Epidermal melanocyte (primary cell): ENCODE measurements at regions not wholly inside any gene's neighbourhood (a gene's known extent, or its start where the extent isn't known, plus 50 kb on each side); places are given as distances from the start of the nearest gene placed in this dataset.
"Not testable (repeated sequence)": the region's sequence is repeated elsewhere in the genome, so short reads cannot be mapped to it uniquely, and the experiment has no call there.

Source experiments
- DNase-seq: peaks from one replicate; pipeline ENCODE4 v3.0.0; 2011; ENCODE audit warnings: low spot score; ENCODE audit not compliant: insufficient read length

- not testable (repeated sequence) for DNase-seq
Observed at GRCh38 chr4:86413426-86413825, 53.6 kb upstream of the MAPK10 start.

DNA sequence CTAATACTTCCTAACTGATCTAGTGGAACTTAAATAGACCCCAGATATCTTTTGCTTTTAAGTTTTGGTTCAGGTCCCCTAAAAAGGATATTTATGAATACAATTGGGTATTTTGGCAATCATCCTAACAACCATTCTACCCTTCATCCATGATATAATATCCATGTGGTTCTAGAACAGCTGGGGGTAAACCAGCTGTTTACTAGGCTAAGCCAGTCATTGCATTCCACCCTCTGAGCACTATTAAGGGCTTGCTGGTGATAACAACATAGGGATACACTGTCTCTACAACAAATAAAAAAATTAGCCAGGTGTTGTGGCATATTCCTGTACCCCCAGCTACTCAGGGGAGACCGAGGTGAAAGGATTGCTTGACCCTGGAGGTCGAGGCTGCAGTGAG lies 54.8 kb upstream of the MAPK10 start:
- no peak for DNase-seq

GRCh38 chr4:86416081-86416480 lies 56.2 kb upstream of the MAPK10 start:
- no peak for DNase-seq

GRCh38 chr4:86421461-86421860 lies 61.6 kb upstream of the MAPK10 start:
- no peak for DNase-seq

- no peak for DNase-seq
Observed at GRCh38 chr4:86431543-86432116, 71.8 kb upstream of the MAPK10 start.

DNA sequence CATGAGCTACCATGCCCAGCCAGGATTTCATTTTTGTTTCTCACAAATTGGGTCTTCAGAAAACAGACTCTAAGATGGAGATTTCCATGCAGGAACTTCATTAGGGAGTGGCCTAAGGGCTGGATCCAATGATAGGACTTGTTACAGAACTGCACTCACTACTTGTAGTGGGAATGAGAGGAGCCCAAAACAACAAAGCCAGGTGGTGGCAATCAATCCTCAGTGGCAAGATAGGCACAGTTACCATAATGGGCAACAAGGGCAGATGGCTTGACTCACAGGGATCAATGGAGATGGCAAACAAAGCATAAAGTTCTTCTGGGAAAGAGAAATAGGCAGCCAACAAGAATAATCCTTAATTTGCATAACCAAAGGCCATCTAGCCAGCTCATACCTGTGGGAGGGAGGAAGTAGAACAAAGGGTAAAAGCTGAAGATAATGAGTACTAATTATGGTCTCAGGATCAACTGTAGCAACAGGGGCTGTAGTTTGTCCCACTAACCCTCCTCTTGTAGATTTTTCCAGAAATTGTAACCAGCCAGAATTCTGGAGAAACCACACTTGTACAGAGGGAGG lies 72.8 kb upstream of the MAPK10 start:
- no peak for DNase-seq

GRCh38 chr4:86439293-86439692 lies 79.4 kb upstream of the MAPK10 start:
- no peak for DNase-seq

- no peak for DNase-seq
Observed at GRCh38 chr4:86441175-86441936, 81.5 kb upstream of the MAPK10 start.

GRCh38 chr4:86442881-86443280 lies 83.0 kb upstream of the MAPK10 start:
- DNase-seq: no peak

DNA sequence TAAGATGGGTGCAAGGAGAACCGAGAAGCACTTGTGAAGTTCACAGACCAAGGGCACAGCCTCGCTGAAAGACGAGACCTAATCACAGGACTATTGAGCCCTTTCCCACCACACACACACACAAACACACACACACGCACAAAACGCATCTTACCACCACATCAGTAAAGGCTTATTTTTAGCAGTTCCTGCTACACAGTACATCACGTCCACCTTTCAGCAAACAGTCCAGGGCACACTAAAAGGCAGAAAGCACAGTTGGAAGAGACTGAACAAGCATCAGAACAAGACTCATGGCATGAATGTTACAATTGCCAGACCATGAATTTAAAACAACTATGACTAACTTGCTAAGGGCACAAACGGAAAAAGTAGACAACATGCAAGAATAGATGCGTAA lies 83.6 kb upstream of the MAPK10 start:
- DNase-seq: no peak

DNA sequence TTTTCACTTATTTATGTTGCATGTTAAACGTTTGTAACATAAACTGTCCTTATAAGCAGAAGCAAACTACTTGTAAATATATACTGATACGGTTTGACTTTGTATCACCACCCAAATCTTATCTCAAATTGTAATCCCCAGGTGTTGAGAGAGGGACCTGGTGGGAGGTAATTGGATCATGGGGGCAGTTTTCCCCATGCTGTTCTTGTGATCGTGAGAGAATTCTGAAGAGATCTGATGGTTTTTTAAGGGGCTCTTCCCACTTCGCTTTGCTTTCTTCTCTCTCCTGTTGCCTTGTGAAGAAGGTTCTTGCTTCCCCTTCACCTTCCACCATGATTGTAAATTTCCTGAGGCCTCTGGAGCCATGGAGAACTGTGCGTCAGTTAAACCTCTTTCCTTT lies 87.1 kb upstream of the MAPK10 start:
- no peak for DNase-seq

DNA sequence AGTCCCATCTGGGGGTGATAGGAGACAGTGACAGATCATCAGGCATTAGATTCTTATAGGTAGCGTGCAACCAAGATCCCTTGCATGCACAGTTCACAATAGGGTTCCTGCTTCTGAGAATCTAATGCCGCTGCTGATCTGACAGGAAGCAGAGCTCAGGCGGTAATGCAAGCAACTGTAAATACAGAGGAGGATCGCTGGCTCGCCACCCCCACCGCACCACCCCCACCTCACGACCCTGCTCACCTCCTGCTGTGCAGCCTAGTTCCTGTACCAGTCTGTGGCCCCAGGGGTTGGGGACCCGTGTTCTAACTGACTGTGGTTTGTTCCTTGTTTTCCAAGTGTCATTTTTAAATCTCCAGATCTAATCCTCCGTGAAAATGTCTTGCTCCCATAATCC lies 89.0 kb upstream of the MAPK10 start:
- DNase-seq: no peak

GRCh38 chr4:86449746-86450588 lies 90.1 kb upstream of the MAPK10 start:
- no peak for DNase-seq

GRCh38 chr4:86450861-86451260 lies 91.0 kb upstream of the MAPK10 start:
- DNase-seq: no peak

GRCh38 chr4:86451560-86452330 lies 91.9 kb upstream of the MAPK10 start:
- no peak for DNase-seq

GRCh38 chr4:86452422-86452891 lies 92.6 kb upstream of the MAPK10 start:
- DNase-seq: no peak

GRCh38 chr4:86452924-86453531 lies 93.2 kb upstream of the MAPK10 start:
- no peak for DNase-seq

DNA sequence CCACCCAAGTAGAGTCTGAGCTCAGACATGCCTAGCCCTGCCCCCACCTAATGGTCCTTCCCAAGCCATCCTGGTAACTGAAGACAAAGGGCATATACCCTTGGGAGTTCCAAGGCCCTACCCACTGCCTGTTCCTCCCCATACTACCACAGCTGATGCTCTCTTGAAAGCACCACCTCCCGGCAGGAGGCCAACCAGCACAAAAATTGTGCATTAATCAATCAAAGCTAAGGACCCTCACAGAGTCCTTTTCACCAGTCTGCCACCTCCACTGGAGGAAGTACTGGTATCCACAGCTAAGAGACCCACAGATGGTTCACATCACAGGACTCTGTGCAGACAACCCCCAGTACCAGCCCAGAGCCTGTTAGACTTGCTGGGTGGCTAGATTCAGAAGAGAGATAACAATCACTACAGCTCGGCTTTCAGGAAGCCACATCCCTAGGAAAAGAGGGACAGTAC lies 93.8 kb upstream of the MAPK10 start:
- not testable (repeated sequence) for DNase-seq

DNA sequence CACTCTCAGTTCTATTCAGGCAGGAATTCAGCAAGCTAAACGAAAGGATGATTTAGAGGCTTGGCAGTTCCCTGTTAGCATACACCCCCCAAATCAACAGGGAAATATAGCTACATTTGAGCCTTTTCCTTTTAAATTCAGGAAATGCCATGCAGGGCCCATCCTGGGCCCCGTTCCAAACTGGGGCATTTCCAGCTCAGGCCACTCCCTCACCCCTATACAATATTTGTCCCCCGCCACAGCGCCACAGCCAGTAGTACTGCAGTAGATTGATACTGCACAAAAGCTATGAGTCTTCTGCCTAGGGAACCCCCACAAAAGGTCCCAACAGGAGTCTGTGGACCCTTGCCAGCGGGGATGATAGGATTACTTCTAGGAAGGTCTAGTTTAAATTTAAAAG lies 102.0 kb upstream of the MAPK10 start:
- no peak for DNase-seq

- DNase-seq: no peak
Observed at GRCh38 chr4:86472377-86473019, 112.6 kb upstream of the MAPK10 start.
